ENCODE measurements at regions not wholly inside any gene's neighbourhood (a gene's known extent, or its start where the extent isn't known, plus 50 kb on each side); places are given as distances from the start of the nearest gene placed in this dataset.
"Not testable (repeated sequence)": the region's sequence is repeated elsewhere in the genome, so short reads cannot be mapped to it uniquely, and the experiment has no call there.

DNA sequence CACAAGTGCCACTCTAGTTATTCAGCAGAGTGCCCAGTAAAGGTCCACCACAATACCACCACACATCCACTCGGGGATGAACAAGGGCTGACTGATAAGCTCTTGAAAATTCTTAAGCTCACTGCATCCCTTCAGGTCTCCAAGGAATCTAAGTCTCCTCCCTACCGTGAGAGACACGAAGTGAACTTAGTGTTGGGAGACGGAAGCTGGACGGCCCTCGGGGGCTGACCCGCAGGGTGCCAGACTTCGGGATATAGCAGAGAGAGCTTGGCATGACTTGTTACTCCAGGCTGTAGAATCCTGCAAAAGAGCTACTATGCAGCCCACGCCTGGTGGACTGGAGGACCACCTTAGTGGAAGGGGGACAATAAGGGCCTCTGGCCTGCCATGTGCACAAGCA lies 75.1 kb downstream of the LYZL1 start:
- DNase-seq, result not testable (repeated sequence)

DNA sequence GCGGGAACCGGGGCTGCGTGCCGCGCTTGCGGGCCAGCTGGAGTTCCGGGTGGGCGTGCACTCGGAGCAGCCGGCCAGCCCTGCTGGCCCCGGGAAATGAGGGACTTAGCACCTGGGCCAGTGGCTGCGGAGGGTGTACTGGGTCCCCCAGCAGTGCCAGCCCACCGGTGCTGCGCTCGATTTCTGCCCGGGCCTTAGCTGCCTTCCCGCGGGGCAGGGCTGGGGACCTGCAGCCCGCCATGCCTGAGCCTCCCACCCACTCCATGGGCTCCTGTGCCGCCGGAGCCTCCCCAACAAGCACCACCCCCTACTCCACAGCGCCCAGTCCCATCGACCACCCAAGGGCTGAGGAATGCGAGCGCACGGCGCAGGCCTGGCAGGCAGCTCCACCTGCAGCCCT lies 77.3 kb downstream of the LYZL1 start:
- DNase-seq, result not testable (repeated sequence)

DNA sequence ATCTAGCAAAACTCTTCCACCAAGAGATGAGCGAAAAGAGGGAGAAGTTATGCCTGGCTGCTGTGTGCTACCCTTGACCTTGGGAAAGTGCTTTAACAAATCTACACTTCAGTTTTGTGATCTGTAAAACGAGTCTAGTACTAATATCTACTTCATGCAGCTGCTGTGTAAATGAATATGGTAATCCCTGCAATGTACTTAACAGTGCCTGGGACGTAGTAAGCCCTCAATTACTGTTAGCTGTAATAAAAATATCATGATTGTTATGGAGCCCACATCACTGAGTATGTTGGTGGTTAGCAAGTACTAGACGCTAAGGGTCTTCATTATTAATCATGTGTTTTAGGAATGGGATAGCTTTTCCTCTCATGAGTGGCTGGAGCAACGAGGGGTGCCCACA lies 80.5 kb downstream of the LYZL1 start:
- DNase-seq, result no peak

DNA sequence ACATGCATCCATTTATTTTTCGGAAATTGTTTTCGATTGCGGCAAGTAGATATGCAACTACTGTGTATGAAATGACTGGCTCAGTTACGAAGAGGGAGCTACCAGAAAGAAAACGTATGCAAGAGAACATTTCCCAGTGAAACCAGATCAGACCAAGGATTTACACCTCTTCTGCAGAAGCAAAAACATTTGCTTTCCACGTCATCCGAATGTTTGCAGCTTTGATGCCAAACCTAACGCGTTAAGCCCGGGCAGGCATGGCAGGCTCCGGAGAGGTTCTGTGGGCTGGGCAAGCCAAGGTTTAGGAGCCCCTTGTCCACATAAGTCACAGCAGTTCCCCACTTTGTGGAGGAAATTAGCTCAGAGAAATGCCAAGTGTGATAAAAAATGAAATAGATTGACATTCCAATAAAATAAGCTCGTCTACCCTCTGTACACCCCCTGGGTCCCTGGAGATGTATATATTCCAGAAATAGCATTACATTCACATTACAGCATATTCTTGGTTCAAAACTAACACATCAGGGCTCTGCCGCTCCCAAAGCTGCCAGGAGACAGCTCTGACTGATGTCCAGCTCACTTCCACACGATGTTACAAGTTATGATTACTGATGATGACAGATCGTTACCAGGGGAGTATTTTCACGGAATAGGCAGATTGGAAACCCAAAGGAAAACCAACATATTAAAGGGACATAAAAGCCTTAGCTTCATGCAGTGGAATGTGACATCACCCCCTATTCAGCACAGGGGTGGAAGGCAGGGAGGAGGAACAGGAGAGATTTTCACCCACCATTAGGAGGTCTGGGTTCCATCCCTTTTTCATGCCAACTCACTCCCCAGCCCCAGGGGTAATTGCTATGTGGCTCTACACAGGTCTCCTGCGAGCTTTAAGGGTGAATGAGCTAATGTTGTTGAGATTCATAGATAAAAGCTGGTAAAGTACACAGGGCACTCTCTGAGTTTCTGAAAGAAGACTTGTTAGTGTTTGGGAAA lies 81.5 kb downstream of the LYZL1 start:
- peak in 1 of 3 experiments; percentile 0 for DNase-seq

DNA sequence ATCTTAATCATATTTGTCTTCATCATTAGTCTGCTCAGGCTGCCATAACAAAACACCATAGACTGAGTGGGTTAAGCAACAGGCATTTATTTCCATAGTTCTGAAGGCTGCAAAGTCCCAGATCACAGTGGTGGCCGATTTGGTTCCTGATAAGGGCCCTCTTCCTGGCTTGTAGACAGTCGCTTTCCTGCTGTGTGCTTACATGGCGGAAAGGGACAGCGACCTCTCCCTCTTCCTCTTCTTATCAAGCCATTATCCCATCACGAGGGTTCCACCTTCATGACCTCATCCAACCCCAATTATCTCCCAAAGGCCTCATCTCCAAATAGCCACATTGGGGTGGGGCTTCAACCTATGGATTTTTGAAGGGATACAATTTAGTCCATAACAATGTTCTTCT lies 84.0 kb downstream of the LYZL1 start:
- no peak for DNase-seq

DNA sequence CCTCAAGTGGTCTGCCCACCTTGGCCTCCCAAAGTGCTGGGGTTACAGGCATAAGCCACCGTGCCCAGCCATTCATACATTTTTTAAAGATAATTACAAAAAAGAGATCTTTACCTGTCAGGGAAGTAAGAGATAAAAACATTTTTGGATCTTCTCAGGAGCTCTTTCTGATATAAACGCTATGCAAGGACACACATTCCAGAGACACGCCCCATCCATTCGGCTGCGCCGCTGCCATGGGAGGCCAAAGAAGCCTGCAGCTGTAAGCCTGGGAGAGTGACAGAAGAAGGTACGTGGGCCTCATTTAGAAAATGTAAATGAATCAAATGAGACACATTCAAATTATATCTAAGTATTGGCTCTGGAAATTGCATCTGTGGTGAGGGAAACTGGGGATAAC lies 85.3 kb downstream of the LYZL1 start:
- no peak for DNase-seq

DNA sequence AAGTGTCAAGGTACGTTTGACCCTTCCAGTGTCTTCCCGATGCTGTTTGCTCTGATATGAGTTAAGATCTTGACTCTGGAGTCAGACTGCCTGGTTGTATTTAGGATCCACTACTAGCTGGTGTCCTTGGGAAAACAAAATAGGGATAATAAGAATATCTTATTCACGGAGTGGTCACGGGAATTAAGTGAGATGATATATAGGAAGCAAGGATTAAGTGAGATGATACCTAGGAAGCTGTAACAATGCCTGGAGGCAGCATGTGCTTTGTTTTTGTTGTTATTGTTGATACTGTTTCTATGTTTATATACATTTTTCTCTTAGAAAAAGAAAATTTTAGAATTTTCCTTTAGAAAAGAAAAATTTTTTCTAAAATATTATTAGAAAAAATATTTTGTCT lies 87.0 kb downstream of the LYZL1 start:
- DNase-seq, result no peak

DNA sequence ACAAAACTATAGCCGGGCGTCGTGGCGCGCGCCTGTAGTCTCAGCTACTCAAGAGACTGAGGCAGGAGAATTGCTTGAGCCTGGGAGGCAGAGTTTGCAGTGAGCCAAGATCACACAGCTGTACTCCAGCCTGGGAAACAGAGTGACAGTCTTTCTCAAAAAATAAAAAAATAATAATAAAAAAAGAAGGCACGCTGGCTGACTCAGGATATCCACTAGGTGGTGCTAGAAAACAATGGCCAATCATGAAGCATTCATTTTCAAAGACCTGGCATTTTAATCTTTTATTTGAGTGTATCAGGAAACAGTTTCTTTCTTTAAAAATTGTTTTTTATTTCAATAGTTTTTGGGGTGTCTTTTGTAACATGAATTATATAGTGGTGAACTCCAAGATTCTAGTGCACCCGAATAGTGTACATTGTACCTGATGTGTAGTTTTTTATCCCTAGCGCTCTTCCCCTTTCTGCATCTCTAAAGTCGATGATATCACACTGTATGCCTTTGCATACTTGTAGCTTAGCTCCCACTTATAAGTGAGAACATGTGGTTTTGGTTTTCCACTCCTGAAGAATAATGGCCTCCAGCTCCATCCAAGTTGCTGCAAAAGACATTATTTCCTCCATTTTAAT lies 88.6 kb downstream of the LYZL1 start:
- DNase-seq, result peak in 2 of 3 experiments; percentile 6 to 31

DNA sequence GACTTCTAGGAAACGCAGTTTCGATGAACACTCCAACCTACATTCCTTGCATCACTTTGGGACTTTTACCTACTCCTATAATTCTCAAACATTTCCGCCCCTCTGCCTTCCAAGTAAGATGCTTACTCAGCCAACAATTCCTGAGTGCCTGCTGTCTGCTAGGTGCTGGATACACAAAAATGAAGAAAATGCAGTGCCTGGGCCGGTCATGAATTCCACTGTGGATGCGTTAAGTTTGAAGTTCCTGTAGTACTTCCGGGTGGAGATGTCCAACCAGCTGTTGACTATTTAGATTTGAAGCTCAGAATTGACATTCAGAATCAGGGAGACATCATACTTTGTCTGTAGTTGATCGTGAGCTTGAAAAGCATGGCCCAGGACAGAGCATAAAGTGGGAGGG lies 89.2 kb downstream of the LYZL1 start:
- DNase-seq, result no peak

DNA sequence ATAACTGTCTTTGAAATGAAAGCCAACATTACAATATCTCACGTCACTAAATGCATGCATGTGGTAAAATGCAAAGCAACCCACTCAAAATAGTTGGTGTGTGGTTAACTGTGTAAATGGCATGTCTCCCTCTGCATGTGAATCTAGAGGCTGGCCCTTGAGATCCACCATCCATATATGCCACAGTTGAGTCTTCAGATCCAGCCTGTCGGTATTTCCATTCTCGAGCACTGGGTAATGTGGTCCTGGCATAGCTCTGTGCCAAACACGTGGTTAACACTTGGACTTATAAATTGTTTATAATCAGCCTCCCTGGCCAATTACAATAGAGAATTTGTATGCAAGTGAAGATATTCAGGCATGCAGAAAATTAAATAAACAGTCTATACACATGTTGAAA lies 90.3 kb downstream of the LYZL1 start:
- DNase-seq, result peak in 1 of 3 experiments; percentile 9

DNA sequence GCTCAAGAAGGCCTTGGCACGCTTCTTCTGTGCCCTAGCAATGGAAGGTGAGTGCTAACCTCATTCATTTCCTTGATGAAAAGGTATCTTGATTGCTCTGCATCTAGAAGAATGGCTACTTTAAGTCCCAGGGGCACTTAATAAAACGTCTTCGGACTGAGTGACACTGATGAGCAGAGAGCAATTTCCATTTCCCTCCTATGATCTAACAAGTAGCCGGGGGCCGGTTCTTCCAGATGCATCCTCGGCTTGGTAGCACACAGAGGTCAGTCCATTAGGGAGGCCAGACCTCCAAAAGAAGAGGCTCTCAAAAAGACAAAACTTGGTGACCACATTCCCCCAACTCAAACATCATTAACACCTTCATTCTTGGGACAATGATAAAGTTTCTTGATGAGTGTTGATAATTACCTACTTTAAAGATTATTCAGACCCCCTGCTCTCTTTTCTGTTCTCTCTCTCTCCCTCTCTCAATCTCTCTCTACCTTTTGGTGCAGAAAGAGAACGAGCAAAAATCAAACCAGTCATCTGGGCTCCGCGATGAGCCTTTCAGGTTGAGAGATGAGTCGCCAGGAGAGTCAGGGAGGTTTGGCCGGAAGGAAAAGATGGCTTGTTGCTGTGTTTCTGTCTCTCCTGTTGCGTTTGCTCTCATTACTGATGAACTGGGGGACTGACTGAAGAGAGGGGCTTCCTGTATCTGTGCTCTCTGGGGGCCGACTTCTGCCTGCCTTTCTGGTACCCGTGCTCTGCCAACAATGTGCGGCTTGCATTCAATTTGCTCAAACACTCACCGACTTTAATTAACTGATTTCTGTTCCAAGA lies 91.1 kb downstream of the LYZL1 start:
- DNase-seq, result peak in 1 of 3 experiments; percentile 45

DNA sequence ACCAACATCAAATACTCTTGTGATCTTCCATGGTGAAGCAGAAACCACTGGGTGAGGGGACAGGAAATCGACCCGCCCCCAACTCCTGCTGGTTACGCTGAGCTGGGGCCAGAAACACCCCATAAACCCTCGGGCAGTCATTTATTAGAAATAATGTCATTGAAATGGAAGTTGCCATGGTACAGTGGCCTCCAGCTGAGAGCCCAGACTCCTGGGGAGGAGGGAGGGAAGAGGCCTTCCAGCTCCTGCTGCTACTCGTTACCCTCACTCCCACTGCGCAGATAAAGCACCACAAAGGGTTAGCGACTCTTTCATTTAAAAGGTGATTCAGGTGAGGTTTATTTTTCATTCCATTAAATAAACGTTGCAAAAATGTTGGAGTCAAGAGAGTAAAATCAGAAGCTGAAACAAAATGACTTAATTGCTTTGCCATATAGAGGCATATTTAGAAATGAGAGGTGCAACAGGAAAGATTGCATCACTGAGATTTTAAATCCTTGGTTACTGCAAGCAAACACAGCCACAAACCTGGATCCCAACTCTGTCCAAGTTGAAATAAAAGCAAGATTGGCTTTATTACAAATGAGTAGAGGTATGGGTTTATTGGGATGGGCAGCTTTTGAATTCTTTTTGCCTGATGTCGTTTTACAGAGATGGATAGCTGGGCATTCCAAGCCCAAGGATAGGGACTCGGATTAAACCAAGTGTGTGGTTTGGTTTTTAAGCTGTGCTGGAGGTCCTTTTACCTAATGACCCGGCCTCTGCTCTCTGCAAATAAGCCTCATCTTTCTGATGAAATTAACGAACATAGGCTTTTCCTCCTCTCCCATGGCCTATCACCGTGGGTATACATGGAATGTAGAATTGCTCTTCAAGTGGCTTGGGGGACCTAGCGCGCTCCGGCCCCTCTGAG lies 92.0 kb downstream of the LYZL1 start:
- peak in 2 of 3 experiments; percentile 74 to 89 for DNase-seq

DNA sequence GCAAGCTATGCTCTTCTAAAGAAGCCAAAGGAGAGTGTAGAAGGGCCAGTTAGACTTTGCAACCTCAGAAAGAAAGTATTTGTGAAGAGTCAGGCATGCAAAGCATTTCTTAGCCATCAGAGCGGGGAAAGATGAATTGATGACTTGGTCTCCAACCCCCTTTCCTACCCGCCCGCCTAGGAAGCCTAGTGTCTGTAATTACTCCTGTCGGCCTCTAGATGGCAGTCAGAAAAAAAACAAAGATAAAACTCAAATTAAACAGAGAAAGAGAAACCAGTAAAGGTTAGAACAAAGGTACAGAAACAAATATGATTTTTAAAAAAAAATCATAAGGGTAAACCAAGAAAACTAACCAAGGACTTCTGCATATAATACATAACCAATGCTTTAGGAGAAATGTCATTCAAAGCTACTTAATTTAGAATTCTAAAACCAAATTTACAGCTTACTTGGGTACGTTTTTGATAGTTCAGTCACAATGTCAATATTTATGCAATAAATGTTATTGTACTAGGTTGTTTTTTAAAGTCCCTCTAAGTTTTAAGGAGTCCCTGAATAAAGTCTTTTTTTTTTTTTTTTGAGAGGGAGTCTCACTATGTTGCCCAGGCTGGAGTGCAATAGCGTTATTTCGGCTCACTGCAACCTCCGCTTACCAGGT lies 97.6 kb downstream of the LYZL1 start:
- peak in 2 of 3 experiments; percentile 8 to 47 for DNase-seq

DNA sequence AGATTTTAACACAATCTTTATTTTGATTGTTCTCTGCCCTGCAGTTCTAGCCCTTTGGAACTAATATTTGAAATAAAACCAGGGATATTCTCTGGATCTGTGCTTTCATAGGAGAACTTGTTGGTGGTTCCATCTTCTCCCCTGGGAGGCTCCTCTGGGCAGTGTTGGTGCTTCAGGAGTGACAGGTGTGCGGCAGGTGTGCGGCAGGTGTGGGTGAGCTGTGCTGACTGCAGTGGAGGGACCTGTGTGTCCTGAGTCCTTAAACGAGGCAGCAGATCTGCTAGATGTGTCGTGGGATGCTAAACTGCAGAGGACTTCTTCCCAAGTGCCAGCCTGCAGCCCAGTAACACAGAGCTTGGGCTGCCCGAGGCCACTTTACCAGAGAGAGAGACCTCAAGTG lies 98.4 kb downstream of the LYZL1 start:
- peak; percentile 59 to 77 (median 74) for DNase-seq

DNA sequence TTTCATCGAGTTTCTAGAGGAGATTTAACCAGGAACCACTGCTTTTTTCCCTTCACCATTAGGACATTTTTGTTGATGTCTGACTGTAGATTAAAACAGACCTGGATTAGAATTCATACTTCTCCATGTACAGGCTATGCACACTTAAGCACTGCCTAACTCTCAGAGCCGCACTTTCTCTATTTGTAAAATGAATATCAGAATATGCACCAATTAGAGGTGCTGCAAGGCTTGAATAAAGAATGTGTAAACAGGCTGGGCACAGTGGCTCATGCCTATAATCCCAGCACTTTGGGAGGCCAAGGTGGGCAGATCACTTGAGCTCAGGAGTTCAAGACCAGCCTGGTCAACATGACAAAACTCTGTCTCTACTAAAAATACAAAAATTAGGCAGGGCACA lies 99.2 kb downstream of the LYZL1 start:
- not testable (repeated sequence) for DNase-seq

DNA sequence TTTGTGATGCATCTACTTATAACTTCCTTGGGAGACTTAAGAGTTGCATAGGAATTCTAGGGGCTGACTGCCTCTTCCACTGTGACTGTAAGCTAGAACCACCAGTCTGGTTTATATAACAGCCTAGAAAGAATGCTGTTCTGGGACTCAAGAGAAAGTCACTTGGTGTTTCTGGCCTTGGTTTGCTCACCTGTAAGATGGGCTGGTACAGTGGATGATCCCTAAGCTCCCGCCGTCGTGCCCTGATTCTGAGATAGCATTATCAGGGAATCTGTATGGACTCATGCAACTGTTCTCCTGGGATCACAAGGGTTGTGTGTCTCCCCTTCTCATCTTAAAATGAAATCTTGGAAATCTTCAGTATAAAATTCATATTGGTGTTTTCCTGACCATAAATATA lies 100.6 kb downstream of the LYZL1 start:
- no peak for DNase-seq

DNA sequence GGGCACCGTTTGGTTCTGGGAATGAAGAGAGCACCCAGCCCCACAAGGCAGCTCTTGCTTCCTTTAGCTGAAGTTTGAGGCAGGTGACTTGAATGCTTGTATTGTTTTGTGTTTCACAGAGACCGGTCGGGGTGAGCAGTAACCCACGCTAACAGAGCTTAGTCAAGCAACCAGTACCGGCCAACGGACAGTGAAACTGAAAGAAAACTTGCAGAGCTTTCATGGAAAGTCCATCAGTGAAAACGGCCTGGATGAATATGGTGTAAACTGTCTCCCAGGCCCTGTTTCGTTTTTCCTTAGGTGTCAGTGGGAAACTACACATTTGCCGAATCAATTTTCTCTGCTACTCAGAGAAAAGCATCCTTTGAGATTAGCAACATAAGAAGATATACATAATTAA lies 101.1 kb downstream of the LYZL1 start:
- no peak for DNase-seq

DNA sequence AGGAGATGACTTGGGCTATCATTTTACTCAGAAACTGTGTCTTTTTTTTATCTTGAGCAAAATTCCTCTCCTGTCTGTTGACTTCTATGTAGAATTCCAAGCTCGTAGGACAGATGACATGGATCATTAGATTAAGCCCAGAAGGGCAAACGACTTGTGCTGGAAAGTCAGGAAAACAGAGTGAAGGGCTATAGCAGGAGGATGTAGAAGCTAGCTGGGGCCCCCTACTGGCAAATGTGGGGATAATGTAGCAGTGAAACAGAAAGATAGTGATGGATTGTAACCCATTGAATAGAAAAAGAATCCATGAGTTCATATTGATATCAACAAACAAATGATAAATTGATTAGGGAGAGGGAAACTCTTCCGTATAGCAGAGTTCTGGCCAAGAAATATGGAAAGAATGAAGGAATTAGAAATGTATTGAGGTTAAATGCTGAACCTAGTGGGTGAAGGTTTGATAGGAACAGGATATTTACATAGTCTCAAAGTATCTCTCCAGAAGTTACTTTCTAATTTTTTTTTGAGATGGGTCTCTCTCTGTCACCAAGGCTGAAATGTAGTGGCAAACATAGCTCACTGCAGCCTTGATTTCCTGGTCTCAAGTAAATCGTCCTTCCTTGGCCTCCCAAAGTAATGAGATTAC lies 103.6 kb downstream of the LYZL1 start:
- DNase-seq, result peak; percentile 18 to 74 (median 22)

DNA sequence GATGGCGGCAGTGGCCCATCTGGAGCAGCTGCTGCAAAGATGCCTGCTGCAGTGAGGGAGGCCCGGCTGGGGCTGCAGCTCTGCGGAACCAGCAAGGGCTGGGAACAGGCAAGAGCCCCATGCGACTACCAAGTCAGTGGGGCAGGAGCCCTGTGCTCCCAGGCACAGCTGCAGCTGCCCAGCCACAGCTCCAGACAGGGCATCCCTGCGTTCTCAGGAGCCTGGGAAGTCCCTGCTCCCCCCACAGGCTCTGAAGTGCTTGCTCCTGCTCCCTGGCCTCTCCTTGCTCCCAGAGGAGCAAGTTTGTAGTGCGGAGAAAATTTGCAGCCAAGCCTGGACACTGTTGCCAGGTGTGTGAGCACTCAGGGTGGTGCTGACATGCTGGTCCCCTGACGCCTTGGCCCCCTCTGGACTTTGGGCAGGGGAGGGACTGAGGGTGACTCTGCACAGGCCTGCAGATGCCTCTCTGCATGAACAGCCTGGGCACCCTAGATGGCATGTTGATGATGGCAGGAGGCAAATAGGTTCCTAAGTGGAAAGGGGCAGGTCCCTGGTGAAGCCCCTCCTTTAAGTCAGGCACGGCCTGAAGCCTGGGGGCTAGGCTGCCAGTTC lies 105.6 kb downstream of the LYZL1 start:
- no peak for DNase-seq

DNA sequence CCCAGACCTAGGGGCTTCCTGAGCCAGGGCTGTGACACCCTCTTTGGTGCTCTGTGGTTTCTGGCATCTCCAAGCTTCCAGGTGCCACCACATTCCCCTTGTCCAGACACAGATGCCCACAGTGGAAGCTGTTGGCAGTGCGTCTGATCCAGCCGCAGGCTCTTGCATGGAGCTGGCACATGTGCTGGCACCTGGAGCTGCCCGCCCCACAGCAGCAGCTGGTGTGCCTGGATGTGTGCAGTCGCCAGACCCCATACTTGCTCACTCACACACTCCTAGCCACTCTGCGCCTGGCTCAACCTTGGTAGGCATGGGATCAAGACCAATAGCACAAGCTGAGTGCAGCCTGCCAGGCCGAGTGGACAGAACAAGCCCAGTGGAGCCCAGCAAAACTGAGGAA lies 106.5 kb downstream of the LYZL1 start:
- no peak for DNase-seq

DNA sequence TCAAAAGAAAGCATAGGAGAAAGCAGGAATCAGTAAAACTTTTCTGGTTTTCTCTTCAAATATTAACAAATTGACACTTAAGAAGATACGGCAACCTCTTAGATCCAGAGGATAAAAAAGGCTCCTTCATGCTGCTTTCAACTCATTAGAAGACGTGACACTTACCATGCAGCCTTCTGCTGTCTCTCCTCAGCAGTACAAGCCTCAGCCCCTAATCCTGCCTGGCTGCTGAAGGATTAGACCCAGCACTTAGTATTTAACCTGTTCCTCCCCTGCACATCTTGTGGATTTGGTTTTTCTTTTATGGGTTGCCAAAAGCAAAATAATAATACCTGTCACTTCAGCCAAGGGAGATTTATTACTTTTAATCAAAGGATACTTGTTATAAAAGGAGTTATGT lies 108.4 kb downstream of the LYZL1 start:
- DNase-seq, result no peak

All from NCI-H1417 (cell line).